PC-3 (cell line): ENCODE measurements at regions not wholly inside any gene's neighbourhood (a gene's known extent, or its start where the extent isn't known, plus 50 kb on each side); places are given as distances from the start of the nearest gene placed in this dataset.

Source experiments
- CTCF ChIP-seq: fragments of 300-600 bp; sonication (generic); conservative IDR thresholded peaks from 2 replicates; pipeline ENCODE4 v1.5.1; 2017; ENCODE audit warnings: antibody characterized with exemption, low read depth, mild to moderate bottlenecking, low read length
- EZH2 ChIP-seq: fragments of 300-600 bp; sonication (generic); IDR thresholded peaks from one replicate; pipeline ENCODE4 v1.6.1; 2017; ENCODE audit warnings: antibody characterized with exemption, mild to moderate bottlenecking, low read length; ENCODE audit not compliant: unreplicated experiment
- EZH2phosphoT487 ChIP-seq: fragments of 300-600 bp; sonication (generic); IDR thresholded peaks from 2 replicates; pipeline ENCODE4 v1.6.1; 2018; ENCODE audit warnings: mild to moderate bottlenecking, antibody characterized with exemption, low read length, borderline replicate concordance

DNA sequence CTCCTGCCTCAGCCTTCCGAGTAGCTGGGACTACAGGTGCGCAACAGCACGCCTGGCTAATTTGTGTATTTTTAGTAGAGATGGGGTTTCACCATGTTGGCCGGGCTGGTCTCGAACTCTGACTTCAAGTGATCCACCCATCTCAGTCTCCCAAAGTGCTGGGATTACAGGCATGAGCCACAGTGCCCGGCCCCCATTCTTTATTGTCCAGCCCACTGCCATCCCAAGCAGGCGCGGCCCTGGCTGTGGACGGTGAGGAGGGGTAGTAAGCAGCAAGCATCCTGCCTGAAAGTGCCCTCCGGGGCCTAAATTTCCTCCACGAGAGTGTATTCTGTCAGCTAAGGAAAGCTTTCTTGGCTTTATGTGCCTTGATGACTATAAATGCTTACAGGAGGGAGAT, 113.2 kb upstream of the CSF3R start:
- TF ChIP-seq CTCF (no peak), EZH2phosphoT487 (no peak), EZH2 (no peak)
